ENCODE measurements at regions not wholly inside any gene's neighbourhood (a gene's known extent, or its start where the extent isn't known, plus 50 kb on each side); places are given as distances from the start of the nearest gene placed in this dataset.

- Histone ChIP-seq H3K27me3 (replicated peaks in 2 of 5; ENCODE audit: control insufficient read depth in 4 of 5, insufficient read depth in 5 of 5, low read length in 4 of 5) (no peaks in the 10 kb centered on the region), H3K27ac (ENCODE audit: insufficient read depth in 1 of 2, low read depth in 1 of 2, low read length in 2 of 2, poor library complexity in 1 of 2, severe bottlenecking in 2 of 2) (no peak overlapping the region), H3K4me3 (ENCODE audit: control insufficient read depth in 1 of 7, extremely low read depth in 1 of 7, insufficient read depth in 4 of 7, low read depth in 2 of 7, low read length in 6 of 7) (no peak overlapping the region), H3K4me1 (ENCODE audit: control extremely low read depth in 1 of 4, control insufficient read depth in 4 of 4, insufficient read depth in 4 of 4, low read length in 3 of 4) (peaks cover 0 to 10% (median 3%) of the 10 kb centered on the region in 4 experiments), H3K9me3 (ENCODE audit: control extremely low read depth in 1 of 5, control insufficient read depth in 4 of 5, insufficient read depth in 2 of 5, low read depth in 1 of 5, low read length in 4 of 5) (no peaks in the 10 kb centered on the region), H3K36me3 (ENCODE audit: control insufficient read depth in 4 of 4, insufficient read depth in 4 of 4, low read length in 3 of 4) (no peaks in the 10 kb centered on the region)
- POLR2A ChIA-PET, result no interaction called here
- 63% methylated on average over 5 of the region's 6 CpGs for WGBS (ENCODE audit: insufficient coverage)
- no peak for DNase-seq
- CTCF ChIA-PET, result interaction anchor here (0.8 to 1.9 kb wide), 3 partner anchors 14 to 32 kb away, joined by 3 to 5 read pairs (median 3); no protein-coding TSS in a partner anchor
Observed at GRCh38 chr20:53878262-53879047, 191.9 kb downstream of the BCAS1 start.

GRCh38 chr20:53876956-53877355 lies 193.4 kb downstream of the BCAS1 start:
- ChIA-PET CTCF (interaction anchor here (1.3 kb wide), 1 partner anchor 8 kb away, joined by 3 read pairs; no protein-coding TSS in a partner anchor), POLR2A (no interaction called here)
- H3K27ac ChIP-seq (ENCODE audit: insufficient read depth in 1 of 2, low read depth in 1 of 2, low read length in 2 of 2, poor library complexity in 1 of 2, severe bottlenecking in 2 of 2), result no peak overlapping the region
- no peaks in the 10 kb centered on the region for H3K27me3 ChIP-seq (replicated peaks in 2 of 5; ENCODE audit: control insufficient read depth in 4 of 5, insufficient read depth in 5 of 5, low read length in 4 of 5)
- 94% methylated on average over 10 of the region's 10 CpGs for WGBS (ENCODE audit: insufficient coverage)
- peaks cover 4 to 24% (median 17%) of the 10 kb centered on the region in 4 experiments for H3K4me1 ChIP-seq (ENCODE audit: control extremely low read depth in 1 of 4, control insufficient read depth in 4 of 4, insufficient read depth in 4 of 4, low read length in 3 of 4)
- H3K9me3 ChIP-seq (ENCODE audit: control extremely low read depth in 1 of 5, control insufficient read depth in 4 of 5, insufficient read depth in 2 of 5, low read depth in 1 of 5, low read length in 4 of 5), result no peaks in the 10 kb centered on the region
- H3K36me3 ChIP-seq (ENCODE audit: control insufficient read depth in 4 of 4, insufficient read depth in 4 of 4, low read length in 3 of 4), result no peaks in the 10 kb centered on the region
- no peak overlapping the region for H3K4me3 ChIP-seq (ENCODE audit: control insufficient read depth in 1 of 7, extremely low read depth in 1 of 7, insufficient read depth in 4 of 7, low read depth in 2 of 7, low read length in 6 of 7)
- DNase-seq, result no peak

GRCh38 chr20:53876470-53876869 lies 193.9 kb downstream of the BCAS1 start:
- Histone ChIP-seq H3K27me3 (replicated peaks in 2 of 5; ENCODE audit: control insufficient read depth in 4 of 5, insufficient read depth in 5 of 5, low read length in 4 of 5) (no peaks in the 10 kb centered on the region), H3K36me3 (ENCODE audit: control insufficient read depth in 4 of 4, insufficient read depth in 4 of 4, low read length in 3 of 4) (no peaks in the 10 kb centered on the region), H3K27ac (ENCODE audit: insufficient read depth in 1 of 2, low read depth in 1 of 2, low read length in 2 of 2, poor library complexity in 1 of 2, severe bottlenecking in 2 of 2) (no peak overlapping the region), H3K4me3 (ENCODE audit: control insufficient read depth in 1 of 7, extremely low read depth in 1 of 7, insufficient read depth in 4 of 7, low read depth in 2 of 7, low read length in 6 of 7) (no peak overlapping the region), H3K4me1 (ENCODE audit: control extremely low read depth in 1 of 4, control insufficient read depth in 4 of 4, insufficient read depth in 4 of 4, low read length in 3 of 4) (peaks cover 9 to 28% (median 19%) of the 10 kb centered on the region in 4 experiments), H3K9me3 (ENCODE audit: control extremely low read depth in 1 of 5, control insufficient read depth in 4 of 5, insufficient read depth in 2 of 5, low read depth in 1 of 5, low read length in 4 of 5) (no peaks in the 10 kb centered on the region)
- CTCF ChIA-PET, result interaction anchor here (1.3 kb wide), 1 partner anchor 8 kb away, joined by 3 read pairs; no protein-coding TSS in a partner anchor
- POLR2A ChIA-PET, result no interaction called here
- no peak for DNase-seq
- WGBS (ENCODE audit: insufficient coverage), result 97% methylated on average over 6 of the region's 8 CpGs

GRCh38 chr20:53875452-53875851 lies 194.9 kb downstream of the BCAS1 start:
- POLR2A ChIA-PET, result no interaction called here
- Histone ChIP-seq H3K36me3 (ENCODE audit: control insufficient read depth in 4 of 4, insufficient read depth in 4 of 4, low read length in 3 of 4) (no peaks in the 10 kb centered on the region), H3K27ac (ENCODE audit: insufficient read depth in 1 of 2, low read depth in 1 of 2, low read length in 2 of 2, poor library complexity in 1 of 2, severe bottlenecking in 2 of 2) (no peak overlapping the region), H3K27me3 (replicated peaks in 2 of 5; ENCODE audit: control insufficient read depth in 4 of 5, insufficient read depth in 5 of 5, low read length in 4 of 5) (no peaks in the 10 kb centered on the region), H3K4me3 (ENCODE audit: control insufficient read depth in 1 of 7, extremely low read depth in 1 of 7, insufficient read depth in 4 of 7, low read depth in 2 of 7, low read length in 6 of 7) (peak overlapping the region in 1 of 7 experiments; percentile 10), H3K9me3 (ENCODE audit: control extremely low read depth in 1 of 5, control insufficient read depth in 4 of 5, insufficient read depth in 2 of 5, low read depth in 1 of 5, low read length in 4 of 5) (no peaks in the 10 kb centered on the region), H3K4me1 (ENCODE audit: control extremely low read depth in 1 of 4, control insufficient read depth in 4 of 4, insufficient read depth in 4 of 4, low read length in 3 of 4) (peaks cover 11 to 33% (median 22%) of the 10 kb centered on the region in 4 experiments)
- no peak for DNase-seq
- 98% methylated on average over 13 of the region's 14 CpGs for WGBS (ENCODE audit: insufficient coverage)
- CTCF ChIA-PET, result interaction anchor here (1.3 kb wide), 1 partner anchor 9 kb away, joined by 3 read pairs; no protein-coding TSS in a partner anchor

- CTCF ChIA-PET, result interaction anchor here (1.0 kb wide), 1 partner anchor 25 kb away, joined by 3 read pairs; no protein-coding TSS in a partner anchor
- Histone ChIP-seq H3K9me3 (ENCODE audit: control extremely low read depth in 1 of 5, control insufficient read depth in 4 of 5, insufficient read depth in 2 of 5, low read depth in 1 of 5, low read length in 4 of 5) (no peaks in the 10 kb centered on the region), H3K27me3 (replicated peaks in 2 of 5; ENCODE audit: control insufficient read depth in 4 of 5, insufficient read depth in 5 of 5, low read length in 4 of 5) (no peaks in the 10 kb centered on the region), H3K27ac (ENCODE audit: insufficient read depth in 1 of 2, low read depth in 1 of 2, low read length in 2 of 2, poor library complexity in 1 of 2, severe bottlenecking in 2 of 2) (no peak overlapping the region), H3K36me3 (ENCODE audit: control insufficient read depth in 4 of 4, insufficient read depth in 4 of 4, low read length in 3 of 4) (no peaks in the 10 kb centered on the region), H3K4me1 (ENCODE audit: control extremely low read depth in 1 of 4, control insufficient read depth in 4 of 4, insufficient read depth in 4 of 4, low read length in 3 of 4) (peaks cover 14 to 40% (median 27%) of the 10 kb centered on the region in 4 experiments), H3K4me3 (ENCODE audit: control insufficient read depth in 1 of 7, extremely low read depth in 1 of 7, insufficient read depth in 4 of 7, low read depth in 2 of 7, low read length in 6 of 7) (no peak overlapping the region)
- DNase-seq, result no peak
- POLR2A ChIA-PET, result no interaction called here
- no CpG with 5 or more reads among the region's 1 CpG for WGBS (ENCODE audit: insufficient coverage)
Observed at GRCh38 chr20:53874706-53875105, 195.7 kb downstream of the BCAS1 start.

- DNase-seq, result no peak
- no peaks in the 10 kb centered on the region for H3K36me3 ChIP-seq (ENCODE audit: control insufficient read depth in 4 of 4, insufficient read depth in 4 of 4, low read length in 3 of 4)
- H3K9me3 ChIP-seq (ENCODE audit: control extremely low read depth in 1 of 5, control insufficient read depth in 4 of 5, insufficient read depth in 2 of 5, low read depth in 1 of 5, low read length in 4 of 5), result no peaks in the 10 kb centered on the region
- no peak overlapping the region for H3K27ac ChIP-seq (ENCODE audit: insufficient read depth in 1 of 2, low read depth in 1 of 2, low read length in 2 of 2, poor library complexity in 1 of 2, severe bottlenecking in 2 of 2)
- 100% methylated on average over 4 of the region's 7 CpGs for WGBS (ENCODE audit: insufficient coverage)
- ChIA-PET POLR2A (no interaction called here), CTCF (interaction anchor here (1.0 to 2.0 kb wide), 2 partner anchors 11 to 26 kb away, joined by 3 to 5 read pairs; no protein-coding TSS in a partner anchor)
- no peak overlapping the region for H3K4me3 ChIP-seq (ENCODE audit: control insufficient read depth in 1 of 7, extremely low read depth in 1 of 7, insufficient read depth in 4 of 7, low read depth in 2 of 7, low read length in 6 of 7)
- no peaks in the 10 kb centered on the region for H3K27me3 ChIP-seq (replicated peaks in 2 of 5; ENCODE audit: control insufficient read depth in 4 of 5, insufficient read depth in 5 of 5, low read length in 4 of 5)
- peaks cover 14 to 43% (median 32%) of the 10 kb centered on the region in 4 experiments for H3K4me1 ChIP-seq (ENCODE audit: control extremely low read depth in 1 of 4, control insufficient read depth in 4 of 4, insufficient read depth in 4 of 4, low read length in 3 of 4)
Observed at GRCh38 chr20:53874104-53874503, 196.3 kb downstream of the BCAS1 start.

GRCh38 chr20:53873230-53873604 lies 197.2 kb downstream of the BCAS1 start:
- H3K4me1 ChIP-seq (ENCODE audit: control extremely low read depth in 1 of 4, control insufficient read depth in 4 of 4, insufficient read depth in 4 of 4, low read length in 3 of 4), result peaks cover 14 to 38% (median 29%) of the 10 kb centered on the region in 4 experiments
- no peak overlapping the region for H3K27ac ChIP-seq (ENCODE audit: insufficient read depth in 1 of 2, low read depth in 1 of 2, low read length in 2 of 2, poor library complexity in 1 of 2, severe bottlenecking in 2 of 2)
- no peak overlapping the region for H3K4me3 ChIP-seq (ENCODE audit: control insufficient read depth in 1 of 7, extremely low read depth in 1 of 7, insufficient read depth in 4 of 7, low read depth in 2 of 7, low read length in 6 of 7)
- CTCF ChIA-PET, result interaction anchor here (1.8 to 3.5 kb wide), 4 partner anchors 12 to 293 kb away, joined by 5 to 17 read pairs (median 8); no protein-coding TSS in a partner anchor
- no peaks in the 10 kb centered on the region for H3K36me3 ChIP-seq (ENCODE audit: control insufficient read depth in 4 of 4, insufficient read depth in 4 of 4, low read length in 3 of 4)
- H3K27me3 ChIP-seq (replicated peaks in 2 of 5; ENCODE audit: control insufficient read depth in 4 of 5, insufficient read depth in 5 of 5, low read length in 4 of 5), result no peaks in the 10 kb centered on the region
- no peak for DNase-seq
- POLR2A ChIA-PET, result no interaction called here
- no peaks in the 10 kb centered on the region for H3K9me3 ChIP-seq (ENCODE audit: control extremely low read depth in 1 of 5, control insufficient read depth in 4 of 5, insufficient read depth in 2 of 5, low read depth in 1 of 5, low read length in 4 of 5)
- no CpG with 5 or more reads among the region's 2 CpGs for WGBS (ENCODE audit: insufficient coverage)
